ENCODE measurements at regions not wholly inside any gene's neighbourhood (a gene's known extent, or its start where the extent isn't known, plus 50 kb on each side); places are given as distances from the start of the nearest gene placed in this dataset.

DNA sequence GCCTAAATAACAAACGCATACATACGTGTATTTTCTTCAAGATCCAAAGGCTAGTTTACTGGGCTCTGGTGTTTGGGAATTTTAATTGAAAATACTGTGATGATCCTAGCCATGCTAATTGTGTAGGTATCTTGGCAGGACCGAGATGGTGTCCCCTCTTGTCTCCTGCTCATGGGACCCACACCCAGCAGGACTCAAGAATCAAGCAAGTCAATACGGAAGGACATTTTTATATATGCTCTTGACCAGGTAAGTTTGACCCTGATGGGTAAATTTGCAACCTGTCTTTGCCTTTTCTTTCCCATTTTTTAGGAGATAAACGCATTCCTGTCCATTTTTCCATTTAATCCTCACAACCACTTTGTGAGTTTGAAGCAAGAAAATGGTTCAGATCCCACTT is 111.8 kb upstream of the MYCN start:
- Mint-ChIP-seq H3K27ac (ENCODE audit: unreplicated experiment) (no peak overlapping the region), H3K4me1 (ENCODE audit: low read depth, unreplicated experiment) (peaks cover 12% of the 10 kb centered on the region), H3K9me3 (ENCODE audit: unreplicated experiment) (peaks cover 9% of the 10 kb centered on the region), H3K4me3 (ENCODE audit: unreplicated experiment) (no peak overlapping the region), H3K27me3 (ENCODE audit: insufficient read depth, unreplicated experiment) (no peaks in the 10 kb centered on the region), H3K36me3 (ENCODE audit: insufficient read depth, unreplicated experiment) (peaks cover 5% of the 10 kb centered on the region)
- ChIA-PET CTCF (no interaction called here), POLR2A (no interaction called here)
- no TSS peak for BruUV-seq (replicated peaks)
- DNase-seq, result no peak
- TF ChIP-seq CTCF (IDR thresholded peaks at IDR 0.05; ENCODE audit: insufficient read depth in 1 of 2, low read depth in 1 of 2, low read length in 1 of 2, severe bottlenecking in 1 of 2, unreplicated experiment in 1 of 2), result no peak
- intact Hi-C loops (cut with micrococcal nuclease; ENCODE audit: unreplicated experiment), result no loop called here
- H3K4me3 ChIP-seq (ENCODE audit: low read depth, low read length), result no peak overlapping the region
- H3K36me3 ChIP-seq (ENCODE audit: control insufficient read depth, insufficient read depth, low read length), result no peaks in the 10 kb centered on the region; the same call in 1 of the 2 replicates
- H3K4me1 ChIP-seq, result peaks cover 20% of the 10 kb centered on the region
- H3K9me3 ChIP-seq, result no peaks in the 10 kb centered on the region
- no peaks in the 10 kb centered on the region for H3K27me3 ChIP-seq (replicated peaks; ENCODE audit: control insufficient read depth, insufficient read depth, low read length)

DNA sequence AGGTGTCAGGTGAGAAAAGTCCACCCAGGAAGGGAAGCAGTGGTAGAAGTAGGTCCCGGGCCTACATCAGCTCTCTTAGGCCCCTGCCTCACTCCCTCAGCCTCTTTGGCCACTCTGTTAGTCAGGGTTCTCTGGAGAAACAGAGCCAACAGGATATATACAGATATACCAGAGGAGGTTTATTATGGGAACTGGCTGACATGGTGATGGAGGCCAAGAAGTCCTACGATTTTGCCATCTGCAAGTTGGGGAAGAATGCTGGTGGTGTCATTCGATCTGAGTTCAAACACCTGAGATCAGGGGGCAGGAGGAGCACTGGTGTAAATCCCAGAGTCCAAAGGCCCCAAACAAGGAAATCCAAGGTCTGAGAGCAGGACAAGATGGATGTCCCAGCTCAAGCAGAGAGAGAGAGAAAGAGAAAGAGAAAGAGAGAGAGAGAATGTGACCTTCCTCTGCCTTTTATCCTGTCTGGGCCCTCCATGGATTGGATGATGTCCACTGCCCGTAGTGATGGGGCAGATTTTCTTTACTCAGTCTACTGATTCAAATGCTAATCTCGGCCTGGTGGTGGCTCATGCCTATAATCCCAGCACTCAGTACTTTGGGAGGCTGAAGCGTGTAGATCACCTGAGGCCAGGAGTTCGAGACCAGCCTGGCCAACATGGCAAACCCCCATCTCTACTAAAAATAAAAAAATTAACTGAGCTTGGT is 111.1 kb upstream of the MYCN start:
- peaks cover 9% of the 10 kb centered on the region for H3K9me3 Mint-ChIP-seq (ENCODE audit: unreplicated experiment)
- no peak overlapping the region for H3K27ac Mint-ChIP-seq (ENCODE audit: unreplicated experiment)
- H3K4me1 Mint-ChIP-seq (ENCODE audit: low read depth, unreplicated experiment), result peaks cover 12% of the 10 kb centered on the region
- Histone ChIP-seq H3K36me3 (ENCODE audit: control insufficient read depth, insufficient read depth, low read length) (no peaks in the 10 kb centered on the region; the same call in 1 of the 2 replicates), H3K4me1 (peaks cover 20% of the 10 kb centered on the region), H3K27me3 (replicated peaks; ENCODE audit: control insufficient read depth, insufficient read depth, low read length) (no peaks in the 10 kb centered on the region), H3K9me3 (no peaks in the 10 kb centered on the region), H3K4me3 (ENCODE audit: low read depth, low read length) (no peak overlapping the region)
- no peak for DNase-seq
- POLR2A ChIA-PET, result no interaction called here
- intact Hi-C loops (cut with micrococcal nuclease; ENCODE audit: unreplicated experiment), result no loop called here
- TF ChIP-seq CTCF (IDR thresholded peaks at IDR 0.05; ENCODE audit: insufficient read depth in 1 of 2, low read depth in 1 of 2, low read length in 1 of 2, severe bottlenecking in 1 of 2, unreplicated experiment in 1 of 2), result no peak
- no peaks in the 10 kb centered on the region for H3K27me3 Mint-ChIP-seq (ENCODE audit: insufficient read depth, unreplicated experiment)
- peaks cover 5% of the 10 kb centered on the region for H3K36me3 Mint-ChIP-seq (ENCODE audit: insufficient read depth, unreplicated experiment)
- H3K4me3 Mint-ChIP-seq (ENCODE audit: unreplicated experiment), result no peak overlapping the region
- CTCF ChIA-PET, result no interaction called here
- no TSS peak for BruUV-seq (replicated peaks)

- intact Hi-C loops (cut with micrococcal nuclease; ENCODE audit: unreplicated experiment), result no loop called here
- DNase-seq, result no peak
- Mint-ChIP-seq H3K27me3 (ENCODE audit: insufficient read depth, unreplicated experiment) (no peaks in the 10 kb centered on the region), H3K4me3 (ENCODE audit: unreplicated experiment) (no peak overlapping the region), H3K36me3 (ENCODE audit: insufficient read depth, unreplicated experiment) (peaks cover 5% of the 10 kb centered on the region), H3K9me3 (ENCODE audit: unreplicated experiment) (peaks cover 9% of the 10 kb centered on the region), H3K27ac (ENCODE audit: unreplicated experiment) (no peak overlapping the region), H3K4me1 (ENCODE audit: low read depth, unreplicated experiment) (peaks cover 12% of the 10 kb centered on the region)
- ChIA-PET CTCF (no interaction called here), POLR2A (no interaction called here)
- no peaks in the 10 kb centered on the region for H3K27me3 ChIP-seq (replicated peaks; ENCODE audit: control insufficient read depth, insufficient read depth, low read length)
- peaks cover 20% of the 10 kb centered on the region for H3K4me1 ChIP-seq
- TF ChIP-seq CTCF (IDR thresholded peaks at IDR 0.05; ENCODE audit: insufficient read depth in 1 of 2, low read depth in 1 of 2, low read length in 1 of 2, severe bottlenecking in 1 of 2, unreplicated experiment in 1 of 2), result no peak
- no peaks in the 10 kb centered on the region for H3K9me3 ChIP-seq
- H3K4me3 ChIP-seq (ENCODE audit: low read depth, low read length), result no peak overlapping the region
- H3K36me3 ChIP-seq (ENCODE audit: control insufficient read depth, insufficient read depth, low read length), result no peaks in the 10 kb centered on the region; the same call in 1 of the 2 replicates
- BruUV-seq (replicated peaks), result no TSS peak
Measured at GRCh38 chr2:15829985-15830384, 110.4 kb upstream of the MYCN start.
